Endothelial cell of umbilical vein (primary cell): ENCODE measurements at regions not wholly inside any gene's neighbourhood (a gene's known extent, or its start where the extent isn't known, plus 50 kb on each side); places are given as distances from the start of the nearest gene placed in this dataset.

Experiments used
- CTCF ChIP-seq, 2 donors: IDR thresholded peaks; 1 replicate in 1 of 2; 2 replicates in 1 of 2; pipeline ENCODE4 v1.5.1; 2011; ENCODE audit warnings: low read length in 2 of 2, mild to moderate bottlenecking in 2 of 2, moderate library complexity in 2 of 2, control low read depth in 1 of 2, inconsistent platforms in 1 of 2, low read depth in 1 of 2; ENCODE audit not compliant: insufficient read depth in 1 of 2; ENCODE audit errors: extremely low read depth in 1 of 2
- MAX ChIP-seq: IDR thresholded peaks from 2 replicates; pipeline ENCODE4 v1.6.1; 2011; ENCODE audit not compliant: insufficient read depth, insufficient read length
- POLR2A ChIP-seq: IDR thresholded peaks from 2 replicates; pipeline ENCODE4 v1.6.1; 2012; ENCODE audit warnings: low read depth, mild to moderate bottlenecking, control low read depth, low read length

- TF ChIP-seq CTCF (IDR thresholded peaks at IDR 0.05; ENCODE audit: extremely low read depth in 1 of 2, insufficient read depth in 1 of 2, low read depth in 1 of 2, low read length in 2 of 2) (no peak), MAX (no peak), POLR2A (no peak)
Measured at GRCh38 chr1:199163267-199163666, 524.4 kb downstream of the PTPRC start.
